Neural progenitor cell (in vitro differentiated cells): ENCODE measurements at regions not wholly inside any gene's neighbourhood (a gene's known extent, or its start where the extent isn't known, plus 50 kb on each side); places are given as distances from the start of the nearest gene placed in this dataset.

ENCODE experiments used
- DNase-seq: peaks from one replicate; pipeline ENCODE4 v3.0.0-alpha.2; 2016; ENCODE audit warnings: low spot score
- H2AFZ ChIP-seq: fragments of 200-600 bp; sonication (generic); replicated peaks from 2 replicates; pipeline ENCODE4 v1.6.1; 2016; ENCODE audit warnings: antibody characterized with exemption
- H3F3A ChIP-seq: fragments of 200-600 bp; sonication (generic); 2 replicates; pipeline ENCODE4 v1.6.1; 2016; ENCODE audit warnings: antibody characterized with exemption, low read depth
- H3K27ac ChIP-seq: fragments of 200-600 bp; sonication (generic); 2 replicates; pipeline ENCODE4 v1.5.1; 2016; ENCODE audit warnings: mild to moderate bottlenecking
- H3K27me3 ChIP-seq: fragments of 200-600 bp; sonication (generic); 2 replicates; pipeline ENCODE4 v1.6.1; 2016; ENCODE audit warnings: mild to moderate bottlenecking, moderate library complexity
- H3K36me3 ChIP-seq: fragments of 200-600 bp; sonication (generic); 2 replicates; pipeline ENCODE4 v1.5.1; 2016
- H3K4me1 ChIP-seq: fragments of 200-600 bp; sonication (generic); 2 replicates; pipeline ENCODE4 v1.6.1; 2016; ENCODE audit warnings: mixed run types
- H3K4me2 ChIP-seq: fragments of 200-600 bp; sonication (generic); 2 replicates; pipeline ENCODE4 v1.6.1; 2016
- H3K4me3 ChIP-seq: fragments of 200-600 bp; sonication (generic); 2 replicates; pipeline ENCODE4 v1.5.1; 2016
- H3K79me2 ChIP-seq: fragments of 200-600 bp; sonication (generic); 2 replicates; pipeline ENCODE4 v1.6.1; 2016; ENCODE audit warnings: low read depth
- H3K9ac ChIP-seq: fragments of 200-600 bp; sonication (generic); 2 replicates; pipeline ENCODE4 v1.6.1; 2016
- H3K9me3 ChIP-seq: fragments of 200-600 bp; sonication (generic); 2 replicates; pipeline ENCODE4 v1.5.1; 2016; ENCODE audit warnings: low read depth
- H4K20me1 ChIP-seq: fragments of 200-600 bp; sonication (generic); 2 replicates; pipeline ENCODE4 v1.6.1; 2016; ENCODE audit warnings: low read depth
- H3K27ac Mint-ChIP-seq: 3 replicates; pipeline ENCODE4 v1.8.0; 2021; ENCODE audit warnings: mixed read lengths
- H3K27me3 Mint-ChIP-seq: 2 replicates; pipeline ENCODE4 v1.8.0; 2022; ENCODE audit warnings: low read depth, mild to moderate bottlenecking, inconsistent platforms, moderate library complexity, mixed read lengths; ENCODE audit not compliant: insufficient read depth
- H3K36me3 Mint-ChIP-seq: 3 replicates; pipeline ENCODE4 v1.8.0; 2021; ENCODE audit warnings: mixed read lengths
- H3K4me1 Mint-ChIP-seq: 3 replicates; pipeline ENCODE4 v1.8.0; 2021; ENCODE audit warnings: mixed read lengths
- H3K4me3 Mint-ChIP-seq: 3 replicates; pipeline ENCODE4 v1.8.0; 2021; ENCODE audit warnings: mild to moderate bottlenecking, moderate library complexity, mixed read lengths
- H3K9me3 Mint-ChIP-seq: 3 replicates; pipeline ENCODE4 v1.8.0; 2020; ENCODE audit warnings: mixed read lengths
- CTCF ChIP-seq: fragments of 200-600 bp; sonication (generic); IDR thresholded peaks from 2 replicates; pipeline ENCODE4 v1.5.1; 2017; ENCODE audit warnings: antibody characterized with exemption, mild to moderate bottlenecking
- EZH2 ChIP-seq: fragments of 200-600 bp; sonication (generic); IDR thresholded peaks from 2 replicates; pipeline ENCODE4 v1.6.1; 2017; ENCODE audit warnings: antibody characterized with exemption, mild to moderate bottlenecking, moderate library complexity
- EZH2phosphoT487 ChIP-seq: fragments of 200-600 bp; sonication (generic); IDR thresholded peaks from 2 replicates; pipeline ENCODE4 v1.6.1; 2017; ENCODE audit warnings: antibody characterized with exemption

- no peaks in the 10 kb centered on the region for H3K9me3 Mint-ChIP-seq
Observed at GRCh38 chr14:25846246-25846645, 751.6 kb downstream of the NOVA1 start.

DNA sequence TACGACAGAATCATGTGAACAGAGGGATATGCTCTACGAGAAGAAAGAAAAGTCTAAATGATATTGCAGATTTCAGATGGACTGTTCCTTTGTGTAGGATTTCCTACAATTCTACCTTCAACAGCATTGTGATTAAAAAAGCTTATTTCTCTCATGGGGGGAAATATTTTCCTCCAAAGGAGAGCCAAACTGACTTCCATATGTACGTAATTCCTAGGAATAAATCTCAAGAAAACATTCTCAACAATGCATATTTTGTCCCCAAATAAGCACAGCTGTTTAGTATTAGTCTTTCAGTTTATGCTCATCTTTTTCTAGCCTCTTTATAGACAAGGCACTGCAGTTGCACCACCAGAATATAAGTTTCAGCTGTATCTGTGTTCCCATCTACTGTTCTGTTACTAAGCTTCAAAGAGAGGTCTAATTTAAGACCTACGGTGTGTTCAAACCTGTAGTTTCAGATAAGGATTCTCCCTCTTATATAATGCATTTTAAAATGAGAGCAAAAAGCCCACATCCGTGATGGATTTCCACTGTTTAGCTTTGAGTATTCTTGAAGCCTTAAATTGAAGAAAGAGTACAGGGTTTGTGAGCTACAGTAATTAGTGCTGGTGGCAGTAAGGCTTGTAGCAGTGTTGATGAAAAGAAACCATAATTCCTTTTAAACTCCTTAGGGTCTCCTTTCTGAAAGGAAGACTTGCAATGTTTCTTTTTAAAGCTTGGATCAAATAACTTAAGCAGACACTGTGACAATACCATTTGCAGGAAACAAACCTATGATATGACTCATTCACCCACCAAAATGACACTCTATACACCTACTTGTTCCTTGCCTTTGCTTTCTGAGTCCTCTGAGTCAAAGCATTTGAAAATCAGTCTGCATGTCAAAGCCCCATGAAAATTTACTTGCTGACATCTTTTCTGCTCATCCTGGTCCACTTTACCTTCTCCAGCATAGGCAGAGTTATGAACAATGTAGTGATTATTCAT is 754.1 kb downstream of the NOVA1 start:
- H3K4me3 ChIP-seq = no peak overlapping the region
- TF ChIP-seq CTCF (no peak), EZH2phosphoT487 (no peak), EZH2 (no peak)
- Mint-ChIP-seq H3K4me1 (peaks cover 5% of the 10 kb centered on the region), H3K27ac (no peak overlapping the region), H3K4me3 (no peak overlapping the region), H3K9me3 (no peaks in the 10 kb centered on the region), H3K27me3 (peaks cover 2% of the 10 kb centered on the region), H3K36me3 (no peaks in the 10 kb centered on the region)
- H3K4me2 ChIP-seq = no peak overlapping the region
- DNase-seq = no peak
- no peaks in the 10 kb centered on the region for H3F3A ChIP-seq
- H3K79me2 ChIP-seq = no peaks in the 10 kb centered on the region
- no peak overlapping the region for H3K27ac ChIP-seq
- H2AFZ ChIP-seq = peak overlapping the region; percentile 46
- H3K36me3 ChIP-seq = no peaks in the 10 kb centered on the region
- H3K9me3 ChIP-seq = no peaks in the 10 kb centered on the region
- no peaks in the 10 kb centered on the region for H3K27me3 ChIP-seq
- H3K4me1 ChIP-seq = peaks cover 16% of the 10 kb centered on the region
- no peak overlapping the region for H3K9ac ChIP-seq
- H4K20me1 ChIP-seq = no peaks in the 10 kb centered on the region

More at GRCh38 chr14:25846246-25846645, 751.6 kb downstream of the NOVA1 start:
- Histone ChIP-seq H3K27me3 (no peaks in the 10 kb centered on the region), H3K36me3 (no peaks in the 10 kb centered on the region), H3K4me1 (peaks cover 16% of the 10 kb centered on the region), H3K9ac (no peak overlapping the region), H3F3A (no peaks in the 10 kb centered on the region), H3K79me2 (no peaks in the 10 kb centered on the region), H3K4me2 (no peak overlapping the region), H3K9me3 (no peaks in the 10 kb centered on the region), H4K20me1 (no peaks in the 10 kb centered on the region), H3K4me3 (no peak overlapping the region), H2AFZ (no peak overlapping the region), H3K27ac (no peak overlapping the region)
- Mint-ChIP-seq H3K27me3 (no peaks in the 10 kb centered on the region), H3K27ac (no peak overlapping the region), H3K4me1 (peaks cover 5% of the 10 kb centered on the region), H3K4me3 (no peak overlapping the region), H3K36me3 (no peaks in the 10 kb centered on the region)
- DNase-seq = no peak
- no peak for TF ChIP-seq EZH2
- no peak for TF ChIP-seq CTCF

DNA sequence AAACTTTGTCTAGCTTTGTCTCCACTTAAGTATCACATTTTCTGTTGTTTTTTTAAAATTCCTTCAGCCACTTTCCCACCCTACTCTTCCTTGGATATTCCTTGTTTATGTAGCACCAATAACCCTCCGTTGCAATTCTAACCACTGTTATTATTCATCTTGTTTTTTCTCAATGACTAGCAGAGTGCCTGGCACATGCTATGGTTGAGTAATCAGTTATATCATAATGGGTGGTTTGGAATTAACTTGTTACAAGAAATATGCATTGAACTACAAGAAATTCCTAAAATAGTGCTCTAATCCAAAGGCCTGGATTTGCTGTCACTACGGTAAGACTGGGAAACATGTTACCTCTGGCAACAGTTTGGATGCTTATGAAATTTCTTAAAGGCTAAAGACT is 756.6 kb downstream of the NOVA1 start:
- no peak overlapping the region for H3K4me2 ChIP-seq
- no peaks in the 10 kb centered on the region for H3K27me3 ChIP-seq
- Mint-ChIP-seq H3K4me1 (peaks cover 2% of the 10 kb centered on the region), H3K4me3 (no peak overlapping the region), H3K9me3 (no peaks in the 10 kb centered on the region), H3K27ac (no peak overlapping the region), H3K36me3 (no peaks in the 10 kb centered on the region), H3K27me3 (peaks cover 2% of the 10 kb centered on the region)
- DNase-seq = no peak
- H3K4me1 ChIP-seq = peaks cover 20% of the 10 kb centered on the region
- no peaks in the 10 kb centered on the region for H3K79me2 ChIP-seq
- H3K27ac ChIP-seq = no peak overlapping the region
- H2AFZ ChIP-seq = no peak overlapping the region
- no peaks in the 10 kb centered on the region for H3K36me3 ChIP-seq
- H3K4me3 ChIP-seq = no peak overlapping the region
- no peak overlapping the region for H3K9ac ChIP-seq
- TF ChIP-seq CTCF (no peak), EZH2phosphoT487 (no peak), EZH2 (no peak)
- no peaks in the 10 kb centered on the region for H4K20me1 ChIP-seq
- no peaks in the 10 kb centered on the region for H3K9me3 ChIP-seq
- H3F3A ChIP-seq = no peaks in the 10 kb centered on the region
